HepG2 (cell line): ENCODE measurements at regions not wholly inside any gene's neighbourhood (a gene's known extent, or its start where the extent isn't known, plus 50 kb on each side); places are given as distances from the start of the nearest gene placed in this dataset.

ENCODE experiments used
- ATAC-seq: fragments of 200-7000 bp; cut with Tn5 transposase; 3 replicates; pipeline ENCODE4 v1.9.1; 2020; ENCODE audit warnings: mild to moderate bottlenecking, moderate library complexity
- BruUV-seq: library from RNA; stranded (reverse); fragments of 400-500 nt; replicated peaks from 2 replicates; lab custom pipeline; 2021; lab: Mats Ljungman, UMichigan
- CTCF ChIA-PET: fragments of 300-600 bp; formaldehyde crosslinking; extraction: SDS; loops from one replicate; lab custom pipeline; 2021; ENCODE audit warnings: low total read pairs, inconsistent platforms, low intra/inter-chr PET ratio; lab: Yijun Ruan, JAX
- POLR2A ChIA-PET: fragments of 350-600 bp; sonication (Branson Sonifier 250); formaldehyde crosslinking; loops from one replicate; lab custom pipeline; 2020; ENCODE audit warnings: antibody characterized with exemption, inconsistent platforms; lab: Yijun Ruan, JAX
- DNase-seq: peaks from one replicate; pipeline ENCODE4 v3.0.0-alpha.2; 2015; ENCODE audit warnings: low spot score
- FAIRE-seq: peaks from 3 replicates; lab custom pipeline; 2011; peaks lifted over from hg19 to GRCh38; lab: Jason Lieb, UNC
- H2AFZ ChIP-seq: one replicate; pipeline ENCODE4 v1.6.1; 2011; ENCODE audit warnings: low read length, inconsistent platforms
- H3K27ac ChIP-seq: fragments of 300-600 bp; 3 replicates; pipeline ENCODE4 v1.8.0; 2011; ENCODE audit warnings: mixed run types, mild to moderate bottlenecking, mixed read lengths, low read length, inconsistent platforms; ENCODE audit not compliant: insufficient read depth; ENCODE audit errors: extremely low read length
- H3K27me3 ChIP-seq, 2 experiments: fragments of 200-600 bp in 1 of 2; 2 replicates in 1 of 2; 3 replicates in 1 of 2; pipeline versions ENCODE4 v1.6.0 to v1.8.0; 2011; ENCODE audit warnings: low read length in 2 of 2, mild to moderate bottlenecking in 2 of 2, moderate library complexity in 2 of 2, inconsistent platforms in 1 of 2; ENCODE audit not compliant: insufficient read depth in 2 of 2, control insufficient read depth in 1 of 2
- H3K36me3 ChIP-seq, 2 experiments: fragments of 200-600 bp in 1 of 2; replicated peaks in 1 of 2; 2 replicates in 1 of 2; 3 replicates in 1 of 2; pipeline versions ENCODE4 v1.5.1 to v1.8.0; 2011; ENCODE audit warnings: low read length in 2 of 2, inconsistent platforms in 1 of 2; ENCODE audit not compliant: insufficient read depth in 2 of 2, control insufficient read depth in 1 of 2
- H3K4me1 ChIP-seq: 2 replicates; pipeline ENCODE4 v1.5.1; 2012; ENCODE audit warnings: low read length, inconsistent platforms; ENCODE audit not compliant: insufficient read depth
- H3K4me2 ChIP-seq: 2 replicates; pipeline ENCODE4 v1.6.0; 2011; ENCODE audit warnings: low read depth, low read length, inconsistent platforms
- H3K4me3 ChIP-seq, 3 experiments: fragments of 200-600 bp in 1 of 3; sonication (generic), shearing (Covaris generic) in 1 of 3; replicated peaks in 1 of 3; 2 replicates each; pipeline ENCODE4 v1.5.1; 2011 to 2016; ENCODE audit warnings: low read length in 3 of 3, inconsistent platforms in 2 of 3, low read depth in 2 of 3, mild to moderate bottlenecking in 2 of 3, control low read depth in 1 of 3, mixed read lengths in 1 of 3; ENCODE audit not compliant: insufficient read depth in 1 of 3
- H3K79me2 ChIP-seq: one replicate; pipeline ENCODE4 v1.6.1; 2011; ENCODE audit warnings: low read length, inconsistent platforms; ENCODE audit not compliant: insufficient read depth
- H3K9ac ChIP-seq: 2 replicates; pipeline ENCODE4 v1.6.0; 2011; ENCODE audit warnings: mild to moderate bottlenecking, low read depth, low read length, inconsistent platforms; ENCODE audit not compliant: insufficient read depth
- H3K9me3 ChIP-seq: 2 replicates; pipeline ENCODE4 v1.5.1; 2012; ENCODE audit warnings: mild to moderate bottlenecking, low read length
- H4K20me1 ChIP-seq: 2 replicates; pipeline ENCODE4 v1.6.0; 2011; ENCODE audit warnings: inconsistent platforms, mild to moderate bottlenecking, low read length, moderate library complexity; ENCODE audit not compliant: insufficient read depth
- IKZF4 ChIP-seq: sonication (generic); formaldehyde crosslinking; IDR thresholded peaks from 2 replicates; pipeline ENCODE4 v1.5.1; 2020; ENCODE audit warnings: borderline replicate concordance, mild to moderate bottlenecking, low read depth, missing genetic modification reagents; ENCODE audit errors: not compliant biosample characterization
- LCORL ChIP-seq, 2 experiments: fragments of 450-650 bp in 1 of 2; sonication (generic) in 1 of 2; formaldehyde crosslinking in 1 of 2; IDR thresholded peaks; 2 replicates each; pipeline versions ENCODE4 v1.5.0 to v1.6.1; 2017 to 2020; ENCODE audit warnings: antibody characterized with exemption in 1 of 2, missing genetic modification reagents in 1 of 2
- NFE2 ChIP-seq: sonication (generic); formaldehyde crosslinking; IDR thresholded peaks from 2 replicates; pipeline ENCODE4 v1.4.0; 2020; ENCODE audit warnings: missing genetic modification reagents
- NFIB ChIP-seq: sonication (generic); formaldehyde crosslinking; IDR thresholded peaks from 2 replicates; pipeline ENCODE4 v1.9.0; 2021; ENCODE audit warnings: missing genetic modification reagents, mild to moderate bottlenecking, borderline replicate concordance
- PAX8 ChIP-seq: sonication (generic); formaldehyde crosslinking; IDR thresholded peaks from 2 replicates; pipeline ENCODE4 v1.8.0; 2022; ENCODE audit warnings: mild to moderate bottlenecking, missing genetic modification reagents, borderline replicate concordance
- TERF1 ChIP-seq: sonication (generic); formaldehyde crosslinking; IDR thresholded peaks from 2 replicates; pipeline ENCODE4 v1.8.0; 2022; ENCODE audit warnings: mild to moderate bottlenecking, missing genetic modification reagents, moderate library complexity
- TGIF2 ChIP-seq: IDR thresholded peaks from 2 replicates; pipeline ENCODE4 v1.6.1; 2016; ENCODE audit warnings: control low read depth, missing compliant biosample characterization
- ZFP91 ChIP-seq: sonication (generic); formaldehyde crosslinking; IDR thresholded peaks from 2 replicates; pipeline ENCODE4 v1.9.0; 2022; ENCODE audit warnings: missing genetic modification reagents, mild to moderate bottlenecking, borderline replicate concordance
- ZNF251 ChIP-seq: sonication (generic); formaldehyde crosslinking; IDR thresholded peaks from 2 replicates; pipeline ENCODE4 v1.9.0; 2021; ENCODE audit warnings: mild to moderate bottlenecking, missing genetic modification reagents
- ZNF274 ChIP-seq: sonication (generic); formaldehyde crosslinking; IDR thresholded peaks from 2 replicates; pipeline ENCODE4 v1.5.1; 2020; ENCODE audit warnings: mild to moderate bottlenecking, missing genetic modification reagents
- ZNF546 ChIP-seq: sonication (generic); formaldehyde crosslinking; conservative IDR thresholded peaks from 2 replicates; pipeline ENCODE4 v1.8.1; 2023; ENCODE audit warnings: mild to moderate bottlenecking, missing genetic modification reagents
- ZNF768 ChIP-seq: sonication (generic); formaldehyde crosslinking; IDR thresholded peaks from 2 replicates; pipeline ENCODE4 v1.4.0; 2020; ENCODE audit warnings: missing genetic modification reagents
- whole genome bisulfite sequencing: methylation state at CpG from one replicate; pipeline ENCODE4 v1.1.6; 2017; ENCODE audit warnings: low lambda C conversion rate; 5-methylcytosine and 5-hydroxymethylcytosine counted together
- in situ Hi-C: cut with HindIII; loops from 2 replicates; pipeline ENCODE4 v1.10.0; 2017; ENCODE audit warnings: low pct_unique_long_range_greater_than_20kb; ENCODE audit not compliant: extremely low pct_ligation_motif_present
- intact Hi-C: fragments of 100-400 bp; cut with micrococcal nuclease; formaldehyde crosslinking; loops from one replicate; pipeline ENCODE4 v1.10.0; 2022; ENCODE audit not compliant: unreplicated experiment
- TF ChIP-seq, protein P1 (sequence below): sonication (generic); formaldehyde crosslinking; IDR thresholded peaks from 2 replicates; pipeline ENCODE4 v1.8.1; 2023; ENCODE audit warnings: mild to moderate bottlenecking, missing genetic modification reagents

GRCh38 chr7:47195641-47196040 is 386.3 kb downstream of the TNS3 start:
- TF ChIP-seq ZFP91 (CRISPR knock-in tag) (no peak), ZNF546 (no peak), ZNF251 (CRISPR knock-in tag) (no peak), LCORL (IDR thresholded peaks at IDR 0.05) (no peak), LCORL (CRISPR knock-in tag; IDR thresholded peaks at IDR 0.05) (no peak), ZNF768 (CRISPR knock-in tag) (no peak), TGIF2 (CRISPR knock-in tag) (no peak), NFIB (CRISPR knock-in tag) (no peak), TERF1 (CRISPR knock-in tag) (no peak), NFE2 (CRISPR knock-in tag) (no peak), IKZF4 (CRISPR knock-in tag) (no peak), PAX8 (no peak), ZNF274 (CRISPR knock-in tag) (no peak)
- TF ChIP-seq, protein P1, sequence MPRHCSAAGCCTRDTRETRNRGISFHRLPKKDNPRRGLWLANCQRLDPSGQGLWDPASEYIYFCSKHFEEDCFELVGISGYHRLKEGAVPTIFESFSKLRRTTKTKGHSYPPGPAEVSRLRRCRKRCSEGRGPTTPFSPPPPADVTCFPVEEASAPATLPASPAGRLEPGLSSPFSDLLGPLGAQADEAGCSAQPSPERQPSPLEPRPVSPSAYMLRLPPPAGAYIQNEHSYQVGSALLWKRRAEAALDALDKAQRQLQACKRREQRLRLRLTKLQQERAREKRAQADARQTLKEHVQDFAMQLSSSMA (CRISPR knock-in tag): no peak

More at GRCh38 chr7:47195641-47196040, 386.3 kb downstream of the TNS3 start:
- Histone ChIP-seq H3K9ac (no peak overlapping the region), H3K27me3 (no peaks in the 10 kb centered on the region; a peak in 1 of 5 replicates), H3K9me3 (no peaks in the 10 kb centered on the region), H3K4me2 (no peak overlapping the region), H3K27ac (no peak overlapping the region), H2AFZ (no peak overlapping the region), H3K79me2 (no peaks in the 10 kb centered on the region), H3K36me3 (no peaks in the 10 kb centered on the region), H3K4me3 (no peak overlapping the region), H3K4me1 (peaks cover 14% of the 10 kb centered on the region), H4K20me1 (no peaks in the 10 kb centered on the region)
- ATAC-seq (peak; percentile 71), DNase-seq (no peak), FAIRE-seq (no peak)
- in situ Hi-C loops: no loop called here
- ChIA-PET POLR2A (no interaction called here), CTCF (no interaction called here)
- 26% methylated on average over 6 of the region's 6 CpGs for WGBS
- BruUV-seq: no TSS peak
- intact Hi-C loops: no loop called here
